ENCODE measurements at regions not wholly inside any gene's neighbourhood (a gene's known extent, or its start where the extent isn't known, plus 50 kb on each side); places are given as distances from the start of the nearest gene placed in this dataset.

DNA sequence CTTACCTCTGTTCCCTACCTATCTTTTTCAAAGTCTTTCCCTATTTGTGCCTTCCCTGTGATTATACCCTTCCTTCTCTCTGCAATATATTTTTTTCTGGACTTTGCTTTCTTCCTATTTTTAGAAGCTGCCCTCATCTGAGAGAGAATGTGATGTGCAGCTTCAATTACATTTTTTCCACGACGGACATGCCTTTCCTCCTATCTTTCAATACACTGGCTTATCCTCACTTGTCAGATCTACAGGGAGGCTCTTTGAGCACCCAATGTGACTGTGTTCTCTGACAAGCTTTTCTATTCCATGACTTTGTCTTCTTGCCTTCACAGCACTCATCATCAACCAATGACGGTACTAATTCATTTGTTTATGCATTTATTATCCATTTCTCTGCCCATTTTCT is 227.9 kb upstream of the CLINT1 start:
- DNase-seq, result no peak

DNA sequence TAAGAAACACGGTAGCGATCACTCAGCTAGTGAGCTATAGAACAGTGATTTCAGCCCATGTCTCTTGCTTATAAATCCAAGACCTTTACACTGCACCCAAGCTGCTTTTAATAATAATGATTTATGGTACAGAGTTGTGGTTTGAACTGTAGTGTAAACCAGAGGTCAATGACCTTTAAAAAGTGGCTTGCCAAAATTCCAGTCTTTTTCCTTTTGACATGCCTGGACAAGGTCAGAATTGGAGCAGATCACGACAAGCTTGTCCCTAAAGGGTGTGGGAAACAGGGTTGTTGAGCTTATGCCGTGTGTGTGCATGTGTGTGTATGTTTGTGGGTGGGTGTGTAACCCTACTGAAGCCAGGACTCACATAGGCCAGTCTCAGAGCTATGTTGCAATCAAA is 225.3 kb upstream of the CLINT1 start:
- DNase-seq, result no peak

DNA sequence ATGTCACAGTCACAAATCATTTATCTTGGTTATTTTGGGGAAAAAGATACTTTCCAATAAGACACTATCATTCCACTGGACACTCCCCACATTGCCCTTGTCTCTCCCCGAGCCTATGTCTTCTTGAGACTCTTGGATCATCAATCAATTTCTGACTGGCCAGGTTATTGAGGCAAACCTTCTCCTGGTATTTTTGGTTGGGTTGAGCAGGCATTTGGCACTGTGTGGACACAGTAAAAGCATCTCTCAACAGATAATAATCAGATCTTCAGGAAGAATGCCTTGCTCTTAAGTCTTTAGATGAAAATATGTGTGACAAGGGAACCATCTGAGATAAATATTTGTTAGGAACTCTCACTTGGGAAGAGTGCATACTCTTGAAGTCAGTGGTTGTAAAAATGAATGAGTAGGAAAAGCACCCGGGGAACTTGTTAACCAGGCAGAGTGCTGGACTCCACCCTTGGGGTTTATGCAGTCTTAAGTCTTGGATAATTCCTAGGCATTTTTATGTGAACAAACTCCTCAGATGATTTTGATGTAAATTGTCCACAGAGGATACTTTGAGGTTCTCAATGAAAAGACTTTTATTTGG is 223.8 kb upstream of the CLINT1 start:
- DNase-seq, result no peak

DNA sequence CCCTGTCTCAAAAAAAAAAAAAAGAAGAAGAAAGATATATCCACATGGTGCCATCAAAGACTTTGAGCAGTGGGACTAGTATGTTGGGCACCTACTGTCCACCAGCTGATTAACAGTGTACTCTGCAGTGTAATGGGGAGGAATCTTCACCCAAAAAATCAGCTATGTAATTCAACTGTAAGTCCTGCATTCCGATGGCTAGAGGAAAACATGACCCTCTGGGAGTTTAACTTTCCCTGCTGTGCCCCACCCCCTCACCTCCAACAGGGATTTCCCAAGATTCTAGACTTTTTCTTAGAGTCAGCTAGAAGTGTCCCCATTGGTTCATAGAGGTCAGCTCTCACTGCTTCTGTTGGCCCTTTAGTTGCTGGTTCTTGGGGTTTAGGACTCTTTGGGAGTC is 221.2 kb upstream of the CLINT1 start:
- no peak for DNase-seq

DNA sequence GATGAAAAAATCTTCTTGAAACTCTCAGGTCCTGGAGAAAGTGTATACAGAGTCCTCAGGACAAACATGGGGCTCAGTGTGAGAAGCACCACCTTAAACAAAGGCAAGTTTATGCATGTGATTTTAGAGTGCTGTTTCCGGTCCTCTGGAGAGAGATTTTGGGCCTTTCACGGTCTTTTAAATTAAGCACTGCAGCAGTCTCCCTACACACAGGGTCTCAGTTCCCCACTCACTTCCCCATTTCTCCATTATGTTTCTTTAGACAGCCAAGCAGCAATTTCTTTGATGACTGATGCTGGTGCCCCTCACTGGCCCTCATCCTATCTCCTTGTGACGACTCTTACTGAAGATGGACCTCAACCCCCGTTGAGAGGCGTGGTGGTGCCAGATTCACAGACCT is 220.2 kb upstream of the CLINT1 start:
- DNase-seq, result no peak

DNA sequence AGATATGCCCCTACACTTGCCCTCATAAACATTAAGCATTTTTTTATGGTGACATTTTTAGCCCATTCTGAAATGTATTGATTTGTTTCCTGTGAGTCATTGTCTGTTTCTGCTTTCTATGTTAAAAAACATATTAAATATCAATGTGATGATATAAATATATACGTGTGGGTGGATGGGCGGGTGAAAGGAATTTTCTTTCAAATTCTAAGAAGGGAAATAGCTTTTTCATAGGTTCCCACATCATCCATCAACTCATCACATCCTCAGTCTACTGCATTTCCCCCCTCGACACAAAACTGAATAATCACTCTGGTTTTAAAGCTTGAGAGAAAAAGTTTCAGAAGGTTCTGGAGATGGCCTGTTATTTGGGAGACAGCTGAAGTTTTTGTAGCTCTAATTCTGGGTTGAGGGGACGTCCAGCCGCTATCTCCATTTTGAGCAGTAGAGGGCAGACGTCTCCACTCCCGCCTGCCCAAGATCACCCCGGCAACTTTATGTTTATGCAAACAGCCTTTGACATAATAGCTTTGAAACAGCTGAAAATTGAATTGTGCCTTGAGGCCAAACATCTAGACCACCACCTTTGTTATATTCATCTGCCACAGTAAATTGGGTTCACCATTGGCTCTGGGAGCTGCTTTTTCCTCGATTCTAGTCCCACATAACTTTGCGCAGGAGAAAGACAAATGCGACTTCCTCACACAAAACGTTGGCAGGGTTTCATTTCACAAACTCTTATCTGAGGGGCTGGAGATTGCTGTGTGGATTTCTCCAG is 216.2 kb upstream of the CLINT1 start:
- DNase-seq, result peak; percentile 25

DNA sequence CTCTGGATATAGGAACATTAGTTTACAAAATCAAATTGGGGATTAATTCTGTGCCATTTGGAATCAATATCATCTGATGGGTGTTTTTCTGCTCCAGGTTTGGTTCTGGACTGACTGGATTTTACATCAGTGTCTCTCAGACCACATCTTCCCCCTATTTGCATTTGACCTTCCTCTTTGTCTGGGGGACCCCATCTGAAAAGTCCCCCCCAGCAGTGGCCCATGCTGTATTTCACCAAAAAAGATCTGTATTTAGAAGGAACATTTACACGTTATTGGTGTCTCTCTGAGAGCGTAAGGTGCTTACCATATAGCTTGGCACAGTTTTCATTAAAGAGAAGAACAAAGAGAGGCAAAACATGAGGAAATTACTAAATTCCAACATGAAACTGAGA is 215.6 kb upstream of the CLINT1 start:
- no peak for DNase-seq

DNA sequence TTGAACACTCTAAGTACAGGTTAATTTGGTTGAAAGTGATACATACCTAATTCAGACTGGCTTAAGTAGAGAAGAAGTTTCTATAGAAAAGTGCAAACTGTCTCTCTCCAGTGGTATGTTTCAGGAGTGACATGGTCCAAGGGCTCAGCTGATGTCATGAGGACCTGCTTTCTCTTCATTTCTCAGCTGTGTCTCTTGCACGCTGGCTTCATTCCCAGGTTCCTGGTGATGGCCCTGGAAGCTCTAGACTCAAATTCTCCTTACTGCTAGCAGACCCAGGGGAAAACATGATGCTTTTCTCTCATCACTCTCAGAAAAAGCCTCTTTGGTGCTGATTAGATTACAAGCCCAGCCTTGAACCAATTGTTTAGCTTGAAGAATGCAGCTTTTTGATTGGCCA is 211.9 kb upstream of the CLINT1 start:
- no peak for DNase-seq

DNA sequence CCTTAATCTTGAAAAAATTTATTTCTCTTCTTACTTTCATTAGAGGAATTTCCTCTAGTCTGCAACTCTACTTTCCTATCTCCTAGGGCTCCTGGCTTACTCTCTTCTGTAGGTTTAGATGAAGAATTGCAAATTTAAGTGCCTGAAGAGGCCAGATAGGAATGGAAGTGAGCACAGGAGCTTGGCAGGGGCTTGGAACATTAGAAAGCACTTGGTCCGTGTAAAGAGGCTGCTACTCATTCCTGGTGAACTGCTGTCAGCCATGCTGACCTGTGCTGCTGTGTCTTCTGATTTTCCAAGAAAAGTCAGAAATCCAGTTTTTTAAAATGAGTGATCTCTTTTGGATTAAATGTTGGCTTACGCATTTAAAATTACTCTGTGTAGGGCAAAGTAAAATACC is 210.9 kb upstream of the CLINT1 start:
- DNase-seq, result no peak

DNA sequence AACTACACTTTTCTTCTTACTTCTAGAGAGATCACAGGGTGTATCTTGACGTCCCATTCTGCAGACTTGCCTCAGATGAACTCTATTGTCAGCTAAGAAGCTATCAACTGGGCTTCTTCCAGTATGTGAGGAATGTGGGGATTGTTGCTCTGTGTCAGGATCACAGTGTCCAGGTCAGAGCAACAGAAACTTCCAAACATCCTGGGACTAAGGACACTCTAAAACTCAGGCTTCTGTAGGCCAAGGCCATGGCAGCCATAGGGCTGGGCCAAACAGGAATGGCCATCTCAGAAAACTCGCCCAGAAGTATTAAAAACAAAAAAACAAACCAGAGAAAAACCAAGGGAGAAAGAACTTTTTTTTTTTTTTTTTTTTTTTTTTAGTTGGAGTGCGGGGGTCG is 210.0 kb upstream of the CLINT1 start:
- DNase-seq, result no peak

DNA sequence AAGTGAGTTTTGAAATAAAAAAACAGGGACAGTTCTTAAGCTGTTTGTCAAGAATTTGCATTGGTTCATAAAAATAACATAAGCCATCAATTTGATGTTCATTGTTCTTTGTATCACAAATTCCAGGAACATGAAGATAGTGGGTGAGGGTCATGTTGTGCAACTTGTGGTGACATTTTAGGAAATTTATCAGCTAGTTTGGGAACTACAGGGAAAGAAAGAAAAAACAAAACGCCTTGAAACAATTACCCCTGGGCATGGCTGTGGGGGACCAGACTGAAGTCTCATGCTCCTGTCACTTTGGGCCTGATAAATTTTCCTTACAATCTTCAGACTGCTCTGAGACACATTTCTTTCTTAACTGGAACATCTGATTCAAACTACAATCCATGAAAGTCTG is 207.1 kb upstream of the CLINT1 start:
- DNase-seq, result no peak

DNA sequence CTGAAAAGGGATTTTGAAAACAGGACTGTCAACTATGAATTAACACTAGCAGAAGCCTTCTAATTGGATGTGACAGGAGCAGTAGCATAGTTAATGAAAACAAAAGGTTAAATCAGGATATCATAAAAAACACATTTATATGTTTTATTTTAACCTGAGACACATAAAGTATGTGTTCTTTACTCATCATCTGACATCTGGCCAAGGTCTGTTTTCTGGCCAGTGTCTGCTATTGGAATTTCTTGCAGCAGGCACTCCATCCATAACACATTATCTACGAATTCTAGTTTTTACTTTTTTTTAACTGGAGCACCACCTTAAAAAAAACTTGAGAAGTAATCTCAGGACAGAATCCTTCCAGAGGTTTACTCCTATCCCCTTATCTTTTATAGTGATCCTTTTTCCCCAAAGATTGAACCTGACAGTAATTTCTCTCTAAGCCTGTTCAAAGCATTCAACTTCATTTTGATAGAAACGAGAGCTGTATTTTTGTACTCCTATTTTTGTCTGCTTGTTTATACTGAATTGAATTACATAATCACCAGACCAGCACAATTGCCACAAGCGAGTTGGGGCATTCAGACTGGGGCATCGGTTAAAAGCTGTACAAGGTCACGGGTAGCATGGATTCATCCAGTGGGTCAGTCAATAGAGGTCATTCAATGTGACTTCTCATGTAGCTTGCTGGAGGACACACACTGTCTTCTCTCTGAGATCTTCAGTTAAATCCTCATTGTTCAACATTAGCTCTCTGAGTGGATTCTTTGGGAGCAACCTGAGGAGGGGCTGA is 205.6 kb upstream of the CLINT1 start:
- no peak for DNase-seq

DNA sequence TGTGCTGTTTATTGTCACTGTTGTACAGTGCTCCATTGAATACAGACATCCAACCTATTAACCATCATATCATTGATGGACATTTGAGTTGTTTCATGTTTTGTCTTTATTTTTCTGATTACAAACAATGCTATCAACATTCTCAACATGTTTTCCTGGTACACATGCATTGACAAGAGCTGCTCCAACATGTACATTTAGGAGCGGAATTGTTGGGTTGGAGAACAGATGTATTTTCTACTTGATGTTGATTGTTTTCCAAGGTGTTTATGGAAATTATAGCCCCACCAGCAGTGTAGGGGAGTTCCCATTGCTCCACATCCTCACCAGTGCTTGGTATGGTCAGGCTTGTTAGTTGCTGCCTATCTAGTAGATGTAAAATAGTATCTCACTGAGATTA is 204.1 kb upstream of the CLINT1 start:
- no peak for DNase-seq

DNA sequence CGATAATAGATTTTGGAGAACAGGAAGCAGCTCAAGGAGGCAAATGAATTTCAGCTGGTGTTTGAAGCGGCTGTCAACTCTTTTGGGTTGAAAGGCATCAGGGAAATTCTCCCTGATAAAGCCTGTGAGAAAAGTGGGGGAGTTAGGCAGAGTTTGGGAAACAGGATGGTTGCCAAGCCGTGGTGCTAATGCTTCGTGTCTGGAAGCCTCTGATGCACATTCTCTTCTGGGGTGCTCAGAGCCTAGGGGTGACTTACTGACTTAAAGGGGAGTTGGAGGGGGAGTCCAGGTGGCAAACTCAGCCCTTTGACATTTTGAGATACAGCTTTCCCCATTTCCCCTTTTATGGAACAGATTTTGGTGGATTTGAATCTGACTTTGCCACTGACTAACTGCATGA is 202.5 kb upstream of the CLINT1 start:
- DNase-seq, result no peak

DNA sequence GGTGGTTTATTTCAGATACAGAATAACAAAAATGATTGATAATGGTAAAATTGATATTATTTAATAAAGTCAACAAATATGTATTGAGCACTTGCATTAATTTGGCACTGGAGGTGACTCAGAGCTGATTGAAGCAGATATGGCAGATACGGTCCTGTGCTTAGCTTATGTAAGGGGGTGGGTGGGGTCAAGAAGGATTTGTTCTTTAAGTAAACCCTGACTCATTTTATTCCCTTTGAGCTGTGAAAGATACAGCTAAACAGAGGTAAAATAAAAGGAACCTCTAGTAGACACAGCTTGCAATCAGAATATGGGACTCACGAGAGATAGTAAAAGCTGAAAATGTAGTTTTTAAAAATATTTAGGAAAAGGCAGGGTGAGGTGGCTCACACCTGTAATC is 201.3 kb upstream of the CLINT1 start:
- DNase-seq, result no peak

DNA sequence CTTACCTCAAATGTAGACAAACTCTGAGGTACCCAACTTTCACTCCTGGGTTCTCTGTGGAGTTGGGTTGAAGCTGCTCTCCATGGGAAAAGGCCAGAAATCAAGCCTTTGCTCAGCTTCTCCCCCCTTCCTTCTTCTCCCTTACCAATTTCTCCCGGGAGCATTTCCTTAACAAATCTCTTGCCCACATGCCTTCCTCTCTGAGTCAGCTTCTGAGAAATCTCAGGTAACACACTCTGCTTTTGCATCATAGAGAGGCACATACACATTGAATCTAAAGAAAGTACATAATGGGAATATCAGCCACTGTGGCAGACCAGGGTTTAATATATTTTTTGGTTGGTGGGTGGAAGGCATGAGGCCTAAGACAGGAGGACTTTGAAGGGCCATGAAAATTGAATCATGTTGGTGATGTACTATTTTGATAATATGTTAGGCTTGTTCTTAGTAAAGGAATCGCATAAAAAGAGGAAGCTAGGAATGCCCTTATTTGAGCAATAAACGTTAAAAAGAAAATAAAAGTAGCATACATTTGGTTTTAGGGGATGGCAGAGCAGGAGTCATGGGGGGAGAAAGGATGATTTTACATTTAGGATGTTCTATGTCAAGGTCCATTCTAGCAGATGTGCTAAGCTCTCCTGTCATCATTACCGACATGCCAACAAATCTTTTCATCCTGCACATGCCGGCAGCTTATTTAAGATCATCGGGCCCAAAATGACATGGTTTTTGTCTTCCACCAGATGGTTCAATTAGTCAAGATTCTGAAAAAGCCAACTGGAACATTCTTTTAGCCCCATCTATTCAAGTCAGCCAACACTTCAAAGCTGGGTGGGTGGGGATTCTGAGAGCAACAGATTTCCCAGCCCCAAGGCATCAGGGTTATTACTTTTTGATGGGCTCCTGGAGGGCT is 199.5 kb upstream of the CLINT1 start:
- no peak for DNase-seq

DNA sequence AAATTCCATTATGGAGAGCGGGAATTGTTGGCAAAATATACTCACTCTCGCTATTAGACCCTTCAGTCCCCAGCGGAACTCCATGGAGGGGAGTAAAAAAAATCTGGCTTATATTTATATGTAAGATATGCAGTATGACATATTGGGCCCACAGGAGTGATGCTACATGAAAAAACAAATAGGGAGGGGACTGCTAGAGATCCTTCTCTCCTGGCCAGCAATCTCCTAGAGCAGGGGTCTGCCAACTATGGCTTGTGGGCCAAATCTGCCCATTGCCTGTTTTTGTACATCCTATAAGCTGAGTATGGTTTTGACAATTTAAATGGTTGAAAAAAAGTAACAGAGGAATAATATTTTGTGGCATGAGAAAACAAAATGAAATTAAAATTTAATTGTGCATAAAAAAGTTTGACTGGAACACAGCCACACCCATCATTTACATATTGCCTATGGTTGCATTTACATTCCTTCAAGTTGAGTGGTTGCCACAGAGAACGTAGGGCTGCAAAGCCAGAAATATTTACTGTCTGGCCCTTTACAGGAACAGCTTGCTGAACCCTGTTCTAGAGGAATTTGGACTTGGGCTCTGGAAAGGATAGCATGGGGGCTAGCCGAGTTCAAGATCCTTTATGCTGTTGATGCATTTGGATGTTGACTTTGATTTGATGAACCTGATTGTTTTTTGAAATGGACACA is 197.3 kb upstream of the CLINT1 start:
- DNase-seq, result no peak

DNA sequence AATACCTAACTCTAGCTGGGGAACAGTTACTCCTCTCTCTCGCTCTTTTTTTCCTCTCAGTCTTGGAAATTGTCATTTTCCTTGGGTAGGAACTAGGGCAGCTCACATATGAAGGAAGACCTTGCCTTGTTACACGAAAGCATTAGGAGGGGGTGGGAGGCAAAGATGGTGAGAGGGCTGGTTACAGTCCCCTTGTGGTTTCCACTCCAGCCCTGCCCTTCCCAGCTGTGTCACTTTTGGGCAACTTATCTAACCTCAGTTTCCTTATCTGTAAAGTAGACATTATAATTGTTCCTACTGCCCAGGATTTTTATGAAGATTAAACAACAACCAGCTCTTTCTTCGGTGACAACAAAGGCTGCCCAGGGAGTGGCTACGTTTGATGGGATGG is 196.2 kb upstream of the CLINT1 start:
- no peak for DNase-seq

DNA sequence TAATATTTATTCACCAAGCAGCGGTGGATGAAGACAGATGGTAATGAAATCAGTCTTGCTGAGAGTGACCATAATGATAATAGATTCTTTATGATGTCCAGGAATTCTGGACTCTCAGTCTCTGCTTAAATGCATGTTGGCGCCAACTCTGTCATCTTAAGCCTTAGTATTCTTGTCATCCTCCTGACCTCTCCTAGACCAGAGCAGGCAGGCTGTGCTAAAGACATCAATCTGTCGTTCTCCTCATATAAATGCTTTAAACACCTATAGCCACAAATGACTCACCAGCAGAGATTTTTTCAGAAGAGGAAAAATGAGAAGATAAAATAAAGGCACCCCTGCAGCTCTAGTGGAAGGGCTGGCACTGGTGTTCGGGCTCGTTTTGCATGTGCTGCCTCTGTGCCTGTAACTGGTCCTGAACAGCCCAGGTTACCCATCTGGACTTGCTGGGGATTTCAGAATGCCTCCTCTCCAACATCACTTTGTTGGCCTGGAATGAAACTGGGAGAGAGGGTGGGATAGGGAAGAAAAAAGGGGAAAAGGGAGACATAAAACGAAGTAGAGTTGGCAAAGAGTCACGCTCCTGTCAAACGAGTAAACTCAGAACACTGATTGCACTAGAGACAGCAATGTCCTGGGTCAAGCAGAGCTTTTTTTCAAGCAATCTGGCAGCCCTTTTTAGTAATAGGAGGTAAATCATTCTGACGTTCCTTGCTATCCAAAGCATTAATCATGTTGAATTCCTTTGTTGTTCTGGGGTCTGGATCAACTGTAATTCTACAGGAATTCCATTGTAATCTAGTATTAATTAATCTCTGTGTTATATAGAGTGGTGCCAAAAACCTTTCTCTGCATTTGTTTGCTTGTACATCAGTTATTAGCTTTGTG is 195.5 kb upstream of the CLINT1 start:
- DNase-seq, result no peak

DNA sequence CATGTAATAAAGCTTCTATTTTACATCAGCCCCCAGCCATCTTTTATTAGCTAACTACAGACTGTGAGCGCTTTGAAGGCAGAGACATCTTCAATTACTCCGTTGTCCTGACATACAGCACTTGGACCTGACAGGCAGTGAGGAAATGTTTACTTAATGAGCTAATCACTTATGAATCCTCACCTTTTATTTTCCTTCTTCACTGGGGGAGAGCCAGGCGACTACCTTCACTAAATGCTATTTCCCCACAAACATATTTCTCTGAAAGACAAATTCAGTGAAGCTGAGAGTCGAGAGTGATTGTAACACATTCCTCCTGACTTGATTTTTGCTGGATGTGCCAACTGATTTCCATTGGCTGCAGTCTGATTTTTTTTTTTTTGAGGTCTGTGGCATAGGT is 192.1 kb upstream of the CLINT1 start:
- no peak for DNase-seq

DNA sequence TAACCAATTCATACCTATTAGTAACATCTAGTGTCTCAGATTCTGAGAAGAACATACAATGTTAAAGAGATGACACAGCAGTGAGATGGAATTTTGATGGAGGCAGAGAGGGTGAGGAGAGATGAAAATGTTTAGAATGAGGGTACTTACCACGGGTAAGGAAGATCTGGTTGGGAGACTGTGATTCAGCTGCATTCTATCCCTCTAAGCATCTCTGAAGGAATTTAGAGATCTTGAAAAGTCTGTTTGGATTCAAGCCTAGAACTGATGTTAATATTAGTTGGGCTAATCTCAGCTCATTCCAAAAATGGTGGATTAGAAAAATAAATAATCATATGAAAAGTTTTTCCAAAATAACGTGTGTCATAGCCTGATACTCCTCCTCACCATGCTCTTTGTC is 191.5 kb upstream of the CLINT1 start:
- DNase-seq, result no peak

DNA sequence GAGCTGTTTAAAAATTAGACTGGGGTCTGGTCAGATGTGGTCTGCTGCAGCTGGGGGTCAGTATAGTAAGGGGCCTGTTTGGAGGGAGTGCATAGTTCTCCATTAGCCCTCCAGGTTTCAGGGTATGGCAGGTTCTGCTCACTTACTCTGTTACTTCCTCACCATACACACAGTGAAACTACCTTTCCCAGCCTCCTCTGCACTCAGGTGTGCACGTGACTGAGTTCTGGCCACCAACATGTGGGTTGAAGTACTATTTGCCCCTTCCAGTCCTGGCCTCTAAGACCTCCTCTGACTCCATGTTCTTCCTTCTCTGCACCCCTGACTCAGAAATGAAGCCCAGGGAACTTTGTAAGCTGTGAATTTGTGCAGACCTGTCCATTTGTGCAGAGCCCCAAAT is 190.5 kb upstream of the CLINT1 start:
- no peak for DNase-seq
